ENCODE measurements at regions not wholly inside any gene's neighbourhood (a gene's known extent, or its start where the extent isn't known, plus 50 kb on each side); places are given as distances from the start of the nearest gene placed in this dataset.

DNA sequence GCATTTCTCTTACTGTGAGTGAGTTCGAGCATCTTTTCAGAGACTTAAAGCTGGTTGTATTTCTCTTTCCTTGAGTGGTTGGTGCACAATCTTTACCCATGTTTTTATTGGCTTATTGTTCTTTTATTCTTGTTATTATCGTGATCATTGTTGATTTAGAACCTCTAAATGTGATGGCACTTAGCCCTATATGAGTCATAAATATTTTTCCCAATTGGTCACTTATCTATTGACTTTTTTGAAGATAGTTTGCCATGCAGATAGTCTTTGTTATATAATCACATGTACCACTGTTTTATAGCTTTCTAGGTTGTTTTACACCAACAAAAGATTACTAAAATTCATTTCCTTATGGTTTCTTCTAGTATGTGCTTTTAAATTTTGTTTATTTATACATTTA, 70.6 kb upstream of the KCNK12 start:
- H3K36me3 Mint-ChIP-seq (ENCODE audit: insufficient read depth, unreplicated experiment), result no peaks in the 10 kb centered on the region
- CTCF ChIA-PET, result no interaction called here
- TF ChIP-seq, protein P1, sequence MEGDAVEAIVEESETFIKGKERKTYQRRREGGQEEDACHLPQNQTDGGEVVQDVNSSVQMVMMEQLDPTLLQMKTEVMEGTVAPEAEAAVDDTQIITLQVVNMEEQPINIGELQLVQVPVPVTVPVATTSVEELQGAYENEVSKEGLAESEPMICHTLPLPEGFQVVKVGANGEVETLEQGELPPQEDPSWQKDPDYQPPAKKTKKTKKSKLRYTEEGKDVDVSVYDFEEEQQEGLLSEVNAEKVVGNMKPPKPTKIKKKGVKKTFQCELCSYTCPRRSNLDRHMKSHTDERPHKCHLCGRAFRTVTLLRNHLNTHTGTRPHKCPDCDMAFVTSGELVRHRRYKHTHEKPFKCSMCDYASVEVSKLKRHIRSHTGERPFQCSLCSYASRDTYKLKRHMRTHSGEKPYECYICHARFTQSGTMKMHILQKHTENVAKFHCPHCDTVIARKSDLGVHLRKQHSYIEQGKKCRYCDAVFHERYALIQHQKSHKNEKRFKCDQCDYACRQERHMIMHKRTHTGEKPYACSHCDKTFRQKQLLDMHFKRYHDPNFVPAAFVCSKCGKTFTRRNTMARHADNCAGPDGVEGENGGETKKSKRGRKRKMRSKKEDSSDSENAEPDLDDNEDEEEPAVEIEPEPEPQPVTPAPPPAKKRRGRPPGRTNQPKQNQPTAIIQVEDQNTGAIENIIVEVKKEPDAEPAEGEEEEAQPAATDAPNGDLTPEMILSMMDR (IDR thresholded peaks at IDR 0.05; ENCODE audit: unreplicated experiment), result no peak
- intact Hi-C loops (cut with micrococcal nuclease; ENCODE audit: unreplicated experiment), result no loop called here
- no peak for DNase-seq
- H3K27me3 Mint-ChIP-seq (ENCODE audit: unreplicated experiment), result peaks cover 41% of the 10 kb centered on the region
- BruUV-seq (replicated peaks), result no TSS peak
- no peaks in the 10 kb centered on the region for H3K9me3 Mint-ChIP-seq (ENCODE audit: low read depth, unreplicated experiment)
- no peak overlapping the region for H3K4me3 Mint-ChIP-seq (ENCODE audit: low read depth, unreplicated experiment)
- peaks cover 16% of the 10 kb centered on the region for H3K4me1 Mint-ChIP-seq (ENCODE audit: low read depth, unreplicated experiment)
- no peak overlapping the region for H3K27ac Mint-ChIP-seq (ENCODE audit: unreplicated experiment)

DNA sequence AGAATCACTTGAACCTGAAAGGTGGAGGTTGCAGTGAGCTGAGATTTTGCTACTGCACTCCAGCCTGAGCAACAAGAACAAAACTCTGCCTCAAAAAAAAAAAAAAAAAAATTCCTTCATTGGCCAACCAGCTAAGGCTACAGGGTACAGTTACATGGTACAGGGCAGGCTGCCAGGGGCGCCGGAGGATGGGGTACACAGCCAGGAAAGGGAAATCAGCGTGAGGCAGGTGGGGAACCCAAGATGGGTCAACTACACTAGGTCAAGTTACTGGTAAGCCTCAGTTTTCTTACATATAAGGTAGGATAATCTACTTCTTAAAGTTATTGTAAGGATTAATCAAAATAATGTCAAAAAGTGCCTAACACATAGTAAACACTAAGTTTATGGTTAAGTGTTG, 69.6 kb upstream of the KCNK12 start:
- DNase-seq, result no peak
- peaks cover 41% of the 10 kb centered on the region for H3K27me3 Mint-ChIP-seq (ENCODE audit: unreplicated experiment)
- CTCF ChIA-PET, result interaction anchor here (0.7 to 1.5 kb wide), 2 partner anchors 14 to 1205 kb away, joined by 3 read pairs; no protein-coding TSS in a partner anchor
- H3K27ac Mint-ChIP-seq (ENCODE audit: unreplicated experiment), result no peak overlapping the region
- TF ChIP-seq, protein P1 (IDR thresholded peaks at IDR 0.05; ENCODE audit: unreplicated experiment), result no peak
- BruUV-seq (replicated peaks), result no TSS peak
- H3K36me3 Mint-ChIP-seq (ENCODE audit: insufficient read depth, unreplicated experiment), result no peaks in the 10 kb centered on the region
- intact Hi-C loops (cut with micrococcal nuclease; ENCODE audit: unreplicated experiment), result no loop called here
- H3K4me1 Mint-ChIP-seq (ENCODE audit: low read depth, unreplicated experiment), result peaks cover 16% of the 10 kb centered on the region
- H3K4me3 Mint-ChIP-seq (ENCODE audit: low read depth, unreplicated experiment), result no peak overlapping the region
- no peaks in the 10 kb centered on the region for H3K9me3 Mint-ChIP-seq (ENCODE audit: low read depth, unreplicated experiment)

DNA sequence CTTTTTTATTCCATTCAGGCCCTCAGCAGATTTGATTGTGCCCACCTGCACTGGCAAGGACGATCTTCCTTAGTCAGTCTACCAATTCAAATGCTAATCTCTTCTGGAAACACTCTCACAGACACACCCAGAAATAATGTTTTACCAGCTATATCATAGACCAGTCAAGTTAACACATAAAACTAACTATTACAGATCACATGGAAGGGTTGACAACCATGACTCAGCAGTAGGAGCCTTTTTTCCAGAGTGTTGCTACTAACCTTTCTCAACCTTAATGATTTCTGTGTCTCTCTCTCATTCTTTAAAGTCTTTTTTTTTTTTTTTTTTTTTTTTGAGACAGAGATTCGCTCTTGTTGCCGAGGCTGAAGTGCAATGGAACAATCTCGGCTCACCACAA, 68.7 kb upstream of the KCNK12 start:
- no TSS peak for BruUV-seq (replicated peaks)
- Mint-ChIP-seq H3K36me3 (ENCODE audit: insufficient read depth, unreplicated experiment) (no peaks in the 10 kb centered on the region), H3K4me3 (ENCODE audit: low read depth, unreplicated experiment) (no peak overlapping the region), H3K9me3 (ENCODE audit: low read depth, unreplicated experiment) (no peaks in the 10 kb centered on the region), H3K27ac (ENCODE audit: unreplicated experiment) (no peak overlapping the region), H3K4me1 (ENCODE audit: low read depth, unreplicated experiment) (peaks cover 16% of the 10 kb centered on the region), H3K27me3 (ENCODE audit: unreplicated experiment) (peaks cover 41% of the 10 kb centered on the region)
- TF ChIP-seq, protein P1 (IDR thresholded peaks at IDR 0.05; ENCODE audit: unreplicated experiment), result no peak
- no peak for DNase-seq
- intact Hi-C loops (cut with micrococcal nuclease; ENCODE audit: unreplicated experiment), result no loop called here
- CTCF ChIA-PET, result interaction anchor here (0.7 to 1.5 kb wide), 3 partner anchors 15 to 1205 kb away, joined by 3 to 6 read pairs (median 3); no protein-coding TSS in a partner anchor

DNA sequence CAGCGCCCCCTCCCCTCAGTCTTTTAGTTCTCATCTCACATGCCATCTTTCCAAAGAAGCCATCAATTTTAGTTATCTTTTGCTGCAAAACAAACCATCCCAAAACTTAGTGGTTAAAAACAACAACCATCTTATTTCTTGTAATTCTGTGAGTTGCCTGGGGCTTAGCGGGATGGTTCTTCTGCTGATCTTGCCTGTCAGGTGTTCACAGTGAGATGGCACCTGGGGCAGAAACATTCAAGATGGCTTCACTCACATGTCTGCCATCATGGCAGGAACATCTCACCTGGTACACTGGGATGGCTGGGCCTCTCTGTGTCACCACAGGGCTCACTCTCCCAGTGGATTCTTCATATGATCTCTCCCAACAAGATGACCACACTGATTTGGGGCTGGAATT, 67.6 kb upstream of the KCNK12 start:
- no peak overlapping the region for H3K4me3 Mint-ChIP-seq (ENCODE audit: low read depth, unreplicated experiment)
- BruUV-seq (replicated peaks), result no TSS peak
- DNase-seq, result no peak
- intact Hi-C loops (cut with micrococcal nuclease; ENCODE audit: unreplicated experiment), result no loop called here
- H3K27ac Mint-ChIP-seq (ENCODE audit: unreplicated experiment), result no peak overlapping the region
- CTCF ChIA-PET, result no interaction called here
- H3K36me3 Mint-ChIP-seq (ENCODE audit: insufficient read depth, unreplicated experiment), result no peaks in the 10 kb centered on the region
- peaks cover 36% of the 10 kb centered on the region for H3K27me3 Mint-ChIP-seq (ENCODE audit: unreplicated experiment)
- H3K9me3 Mint-ChIP-seq (ENCODE audit: low read depth, unreplicated experiment), result no peaks in the 10 kb centered on the region
- TF ChIP-seq, protein P1 (IDR thresholded peaks at IDR 0.05; ENCODE audit: unreplicated experiment), result no peak
- H3K4me1 Mint-ChIP-seq (ENCODE audit: low read depth, unreplicated experiment), result peaks cover 16% of the 10 kb centered on the region

Data from Calu3 (cell line).